ENCODE measurements at regions not wholly inside any gene's neighbourhood (a gene's known extent, or its start where the extent isn't known, plus 50 kb on each side); places are given as distances from the start of the nearest gene placed in this dataset.

- peak; percentile 92; the same call in 1 of the 2 replicates for TF ChIP-seq ARID4A (CRISPR knock-in tag; IDR thresholded peaks at IDR 0.05; ENCODE audit: borderline replicate concordance)
- TF ChIP-seq ZUFSP (CRISPR knock-in tag; IDR thresholded peaks at IDR 0.05; ENCODE audit: borderline replicate concordance): no peak
- TF ChIP-seq HNRNPUL1 (IDR thresholded peaks at IDR 0.05; ENCODE audit: low read depth, low read length): no peak
- peak; percentile 99 for TF ChIP-seq NCOR1 (IDR thresholded peaks at IDR 0.05; ENCODE audit: borderline replicate concordance, low read length)
- TF ChIP-seq ELF4 (CRISPR knock-in tag; IDR thresholded peaks at IDR 0.05; ENCODE audit: borderline replicate concordance): no peak
- peak; percentile 92 for TF ChIP-seq JUND (CRISPR knock-in tag; IDR thresholded peaks at IDR 0.05)
- TF ChIP-seq HHEX (CRISPR knock-in tag; IDR thresholded peaks at IDR 0.05): peak; percentile 100
- TF ChIP-seq ZSCAN31 (CRISPR knock-in tag; IDR thresholded peaks at IDR 0.05; ENCODE audit: low read depth): peak; percentile 97
- TF ChIP-seq PRMT3 (CRISPR knock-in tag; IDR thresholded peaks at IDR 0.05; ENCODE audit: borderline replicate concordance, low read depth): no peak; the same call in 1 of the 2 replicates
- TF ChIP-seq HCFC1 (IDR thresholded peaks at IDR 0.05; ENCODE audit: low read depth, low read length): no peak; the same call in 1 of the 2 replicates
- TF ChIP-seq DMAP1 (CRISPR knock-in tag; IDR thresholded peaks at IDR 0.05): peak; percentile 78
- TF ChIP-seq ZNF296 (CRISPR knock-in tag; conservative IDR thresholded peaks at IDR 0.05): peak; percentile 86; the same call in 1 of the 2 replicates
- TF ChIP-seq, protein P1, sequence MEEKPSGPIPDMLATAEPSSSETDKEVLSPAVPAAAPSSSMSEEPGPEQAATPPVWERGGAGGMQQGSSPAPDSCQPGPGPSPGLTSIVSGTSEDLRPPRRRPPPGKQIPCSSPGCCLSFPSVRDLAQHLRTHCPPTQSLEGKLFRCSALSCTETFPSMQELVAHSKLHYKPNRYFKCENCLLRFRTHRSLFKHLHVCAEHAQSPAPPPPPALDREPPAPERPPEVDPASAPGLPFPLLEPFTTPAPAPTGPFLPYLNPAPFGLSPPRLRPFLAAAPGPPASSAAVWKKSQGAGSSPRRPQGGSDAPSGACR (CRISPR knock-in tag; IDR thresholded peaks at IDR 0.05): peak; percentile 98; the same call in 1 of the 2 replicates
- TF ChIP-seq, protein P2, sequence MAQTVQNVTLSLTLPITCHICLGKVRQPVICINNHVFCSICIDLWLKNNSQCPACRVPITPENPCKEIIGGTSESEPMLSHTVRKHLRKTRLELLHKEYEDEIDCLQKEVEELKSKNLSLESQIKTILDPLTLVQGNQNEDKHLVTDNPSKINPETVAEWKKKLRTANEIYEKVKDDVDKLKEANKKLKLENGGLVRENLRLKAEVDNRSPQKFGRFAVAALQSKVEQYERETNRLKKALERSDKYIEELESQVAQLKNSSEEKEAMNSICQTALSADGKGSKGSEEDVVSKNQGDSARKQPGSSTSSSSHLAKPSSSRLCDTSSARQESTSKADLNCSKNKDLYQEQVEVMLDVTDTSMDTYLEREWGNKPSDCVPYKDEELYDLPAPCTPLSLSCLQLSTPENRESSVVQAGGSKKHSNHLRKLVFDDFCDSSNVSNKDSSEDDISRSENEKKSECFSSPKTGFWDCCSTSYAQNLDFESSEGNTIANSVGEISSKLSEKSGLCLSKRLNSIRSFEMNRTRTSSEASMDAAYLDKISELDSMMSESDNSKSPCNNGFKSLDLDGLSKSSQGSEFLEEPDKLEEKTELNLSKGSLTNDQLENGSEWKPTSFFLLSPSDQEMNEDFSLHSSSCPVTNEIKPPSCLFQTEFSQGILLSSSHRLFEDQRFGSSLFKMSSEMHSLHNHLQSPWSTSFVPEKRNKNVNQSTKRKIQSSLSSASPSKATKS (CRISPR knock-in tag; IDR thresholded peaks at IDR 0.05): 0 out of 2 replicates have a peak, but pooled peaks have one; percentile 90
Observed at GRCh38 chr16:85307552-85308364, 195.5 kb upstream of the CIBAR2 start (continued).
